ENCODE measurements at regions not wholly inside any gene's neighbourhood (a gene's known extent, or its start where the extent isn't known, plus 50 kb on each side); places are given as distances from the start of the nearest gene placed in this dataset.
"Not testable (repeated sequence)": the region's sequence is repeated elsewhere in the genome, so short reads cannot be mapped to it uniquely, and the experiment has no call there.

GRCh38 chr12:131230340-131231031 lies 276.8 kb downstream of the ADGRD1 start:
- Histone ChIP-seq H3K9me3 (ENCODE audit: control insufficient read depth in 2 of 2, low read length in 2 of 2) (peaks cover 0 to 5% of the 10 kb centered on the region in 2 donors), H3K27me3 (ENCODE audit: control insufficient read depth in 1 of 2, insufficient read depth in 2 of 2, low read length in 2 of 2) (peaks cover 0 to 2% of the 10 kb centered on the region in 2 donors), H3K9ac (ENCODE audit: low read length in 2 of 2) (no peak overlapping the region), H3K36me3 (ENCODE audit: control insufficient read depth in 2 of 2, insufficient read depth in 2 of 2, low read length in 2 of 2) (no peaks in the 10 kb centered on the region), H3K27ac (ENCODE audit: low read length) (no peak overlapping the region), H3K4me1 (ENCODE audit: control insufficient read depth, insufficient read depth, low read length) (no peaks in the 10 kb centered on the region), H3K4me3 (ENCODE audit: low read length in 2 of 2) (no peak overlapping the region)

DNA sequence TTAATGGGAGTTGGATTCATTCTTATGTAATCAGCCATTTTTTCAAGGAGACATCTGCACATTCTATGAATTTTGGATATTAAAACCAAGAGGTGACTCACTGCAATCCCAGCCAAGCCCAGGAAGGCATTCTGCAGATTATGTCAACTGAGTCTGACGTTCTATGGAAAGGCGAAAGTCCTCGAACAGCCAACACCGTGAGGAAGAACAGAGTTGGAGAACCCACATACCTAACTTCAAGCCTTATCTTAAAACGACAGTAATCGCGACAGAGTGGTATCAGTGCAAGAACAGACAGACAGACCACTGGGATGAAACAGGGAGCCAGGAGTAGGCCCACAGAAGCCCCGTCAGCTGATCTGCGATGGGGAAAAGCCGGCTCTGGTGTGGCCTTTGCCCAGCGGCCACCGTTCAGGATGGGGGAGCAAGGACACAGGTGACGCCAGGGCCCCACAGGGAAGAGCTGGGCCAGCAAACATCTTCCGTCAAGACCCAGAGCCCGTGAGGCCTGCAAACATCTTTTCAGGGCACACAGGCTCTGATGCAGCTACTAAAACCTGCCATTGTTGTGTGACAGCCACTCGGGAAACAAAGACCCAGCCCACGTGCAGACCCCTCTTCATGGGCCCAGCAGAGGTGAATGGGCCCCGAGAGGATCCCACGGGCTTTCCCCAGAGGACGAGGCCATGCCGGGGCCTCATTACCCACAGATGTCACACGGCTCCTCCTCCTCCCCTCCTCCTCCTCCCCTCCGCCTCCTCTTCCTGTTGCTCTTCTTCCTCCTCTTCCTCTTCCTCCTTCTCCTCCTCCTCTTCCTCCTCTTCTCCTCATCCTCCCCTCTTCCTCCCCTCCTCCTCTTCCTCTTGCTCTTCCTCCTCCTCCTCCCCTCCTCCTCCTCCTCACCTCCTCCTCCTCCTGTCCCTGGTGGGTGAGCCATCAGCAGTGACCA lies 277.6 kb downstream of the ADGRD1 start:
- Histone ChIP-seq H3K27me3 (ENCODE audit: control insufficient read depth in 1 of 2, insufficient read depth in 2 of 2, low read length in 2 of 2) (peaks cover 0 to 4% of the 10 kb centered on the region in 2 donors), H3K27ac (ENCODE audit: low read length) (no peak overlapping the region)

GRCh38 chr12:131232036-131232435 lies 278.3 kb downstream of the ADGRD1 start:
- Histone ChIP-seq H3K4me3 (ENCODE audit: low read length in 2 of 2) (no peak overlapping the region), H3K9me3 (ENCODE audit: control insufficient read depth in 2 of 2, low read length in 2 of 2) (peaks cover 0 to 5% of the 10 kb centered on the region in 2 donors), H3K4me1 (ENCODE audit: control insufficient read depth, insufficient read depth, low read length) (no peaks in the 10 kb centered on the region), H3K36me3 (ENCODE audit: control insufficient read depth in 2 of 2, insufficient read depth in 2 of 2, low read length in 2 of 2) (no peaks in the 10 kb centered on the region), H3K9ac (ENCODE audit: low read length in 2 of 2) (no peak overlapping the region), H3K27ac (ENCODE audit: low read length) (no peak overlapping the region), H3K27me3 (ENCODE audit: control insufficient read depth in 1 of 2, insufficient read depth in 2 of 2, low read length in 2 of 2) (peaks cover 0 to 4% of the 10 kb centered on the region in 2 donors)

More for the DNA sequence above, 277.6 kb downstream of the ADGRD1 start:
- Histone ChIP-seq H3K9ac (ENCODE audit: low read length in 2 of 2) (no peak overlapping the region), H3K36me3 (ENCODE audit: control insufficient read depth in 2 of 2, insufficient read depth in 2 of 2, low read length in 2 of 2) (no peaks in the 10 kb centered on the region), H3K4me1 (ENCODE audit: control insufficient read depth, insufficient read depth, low read length) (no peaks in the 10 kb centered on the region), H3K9me3 (ENCODE audit: control insufficient read depth in 2 of 2, low read length in 2 of 2) (peaks cover 0 to 5% of the 10 kb centered on the region in 2 donors), H3K4me3 (ENCODE audit: low read length in 2 of 2) (no peak overlapping the region)

- H3K4me1 ChIP-seq (ENCODE audit: control insufficient read depth, insufficient read depth, low read length); H3K27ac ChIP-seq (ENCODE audit: low read length); H3K9ac ChIP-seq (ENCODE audit: low read length in 2 of 2); H3K4me3 ChIP-seq (ENCODE audit: low read length in 2 of 2); H3K36me3 ChIP-seq (ENCODE audit: control insufficient read depth in 2 of 2, insufficient read depth in 2 of 2, low read length in 2 of 2); H3K9me3 ChIP-seq (ENCODE audit: control insufficient read depth in 2 of 2, low read length in 2 of 2); H3K27me3 ChIP-seq (ENCODE audit: control insufficient read depth in 1 of 2, insufficient read depth in 2 of 2, low read length in 2 of 2): not testable (repeated sequence)
Observed at GRCh38 chr12:131232872-131233271, 279.2 kb downstream of the ADGRD1 start.

DNA sequence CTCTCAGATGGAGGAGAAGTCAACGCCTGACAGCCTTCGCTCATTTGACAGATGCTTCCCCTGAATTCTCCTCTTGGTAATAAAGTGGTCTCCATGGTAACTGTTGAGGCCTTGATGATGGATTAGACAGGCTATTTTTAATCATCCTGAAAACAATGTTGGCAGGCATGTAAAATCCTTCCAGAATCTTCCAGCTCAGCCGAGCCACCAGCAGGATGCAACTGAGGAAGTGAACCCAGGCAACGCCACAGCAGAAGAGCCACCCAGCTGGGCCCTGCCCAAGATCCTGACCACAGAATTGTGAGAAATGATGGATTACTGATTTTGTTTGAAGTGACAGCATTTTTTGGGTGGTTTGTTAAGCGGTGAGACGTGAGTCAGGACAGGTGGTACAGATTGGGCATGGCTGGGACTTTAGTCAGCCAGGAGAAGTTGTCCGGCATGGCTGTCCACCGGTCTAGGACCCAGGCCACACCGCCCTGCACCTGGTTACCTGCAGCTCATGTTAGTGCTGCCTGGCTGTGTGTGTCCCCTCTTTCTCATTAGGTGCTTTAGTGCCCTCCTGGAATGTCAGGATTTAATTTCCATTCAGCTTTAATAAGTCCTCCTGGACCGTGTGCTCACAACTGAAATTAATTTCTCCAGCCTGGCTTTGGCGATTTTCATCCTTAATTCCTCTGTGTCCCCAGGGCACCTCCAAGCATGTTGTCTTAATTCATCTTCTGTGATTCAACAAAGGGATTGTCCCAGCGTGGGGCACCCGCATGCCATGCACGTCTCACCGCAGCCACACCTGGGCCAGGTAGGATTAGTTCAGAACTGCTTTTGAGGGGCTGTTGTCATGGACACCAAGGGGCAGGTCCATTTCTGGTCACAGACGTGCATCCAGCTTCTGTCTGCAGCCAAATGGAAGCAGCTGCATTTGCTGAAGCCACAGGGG lies 280.4 kb downstream of the ADGRD1 start:
- H3K4me3 ChIP-seq (ENCODE audit: low read length in 2 of 2); H3K9me3 ChIP-seq (ENCODE audit: control insufficient read depth in 2 of 2, low read length in 2 of 2); H3K4me1 ChIP-seq (ENCODE audit: control insufficient read depth, insufficient read depth, low read length); H3K27me3 ChIP-seq (ENCODE audit: control insufficient read depth in 1 of 2, insufficient read depth in 2 of 2, low read length in 2 of 2); H3K36me3 ChIP-seq (ENCODE audit: control insufficient read depth in 2 of 2, insufficient read depth in 2 of 2, low read length in 2 of 2); H3K9ac ChIP-seq (ENCODE audit: low read length in 2 of 2); H3K27ac ChIP-seq (ENCODE audit: low read length): not testable (repeated sequence)

DNA sequence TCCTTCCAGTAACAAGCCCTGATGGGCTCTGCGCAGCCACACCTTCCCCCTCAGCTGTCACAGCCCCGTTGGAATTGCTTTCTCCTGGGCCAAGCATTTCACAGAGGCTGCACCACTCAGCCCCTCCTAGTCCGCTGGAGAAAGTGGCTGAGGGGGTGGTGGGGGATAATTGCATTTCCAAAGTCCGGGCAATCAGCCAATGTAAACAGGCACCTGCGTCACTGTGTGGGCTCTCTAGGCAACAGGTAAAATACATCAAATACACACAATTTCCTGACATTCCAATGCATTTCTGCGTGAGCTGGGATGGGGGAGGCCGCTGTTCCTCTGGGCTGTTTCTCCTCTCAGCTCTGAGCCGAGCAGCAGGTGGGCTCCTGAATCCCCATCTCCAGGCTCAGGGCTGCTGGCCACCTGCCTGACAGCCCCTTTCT lies 281.1 kb downstream of the ADGRD1 start:
- not testable (repeated sequence) for H3K9ac ChIP-seq (ENCODE audit: low read length in 2 of 2); H3K27ac ChIP-seq (ENCODE audit: low read length); H3K4me1 ChIP-seq (ENCODE audit: control insufficient read depth, insufficient read depth, low read length); H3K9me3 ChIP-seq (ENCODE audit: control insufficient read depth in 2 of 2, low read length in 2 of 2); H3K36me3 ChIP-seq (ENCODE audit: control insufficient read depth in 2 of 2, insufficient read depth in 2 of 2, low read length in 2 of 2); H3K4me3 ChIP-seq (ENCODE audit: low read length in 2 of 2); H3K27me3 ChIP-seq (ENCODE audit: control insufficient read depth in 1 of 2, insufficient read depth in 2 of 2, low read length in 2 of 2)

DNA sequence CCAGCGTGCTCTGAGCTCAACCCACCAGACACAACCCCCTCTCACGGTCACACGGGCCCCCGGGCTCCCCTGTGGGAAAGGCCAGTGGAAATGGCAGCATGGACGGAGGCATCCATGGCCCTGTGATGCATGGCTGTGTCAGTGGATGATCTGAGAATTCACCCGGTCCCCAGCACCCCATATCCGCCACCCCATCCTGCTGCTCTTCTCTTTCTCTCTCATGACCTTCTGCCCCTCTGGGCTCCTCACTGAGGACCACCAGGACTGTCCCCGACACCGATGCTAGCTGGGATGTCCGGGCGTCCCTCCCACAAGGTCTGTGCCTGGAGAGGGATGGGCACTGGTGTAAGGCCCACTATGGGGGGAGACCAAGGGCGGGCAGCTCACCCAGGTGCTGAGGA lies 282.2 kb downstream of the ADGRD1 start:
- no peak overlapping the region for H3K27ac ChIP-seq (ENCODE audit: low read length)
- peaks cover 0 to 2% of the 10 kb centered on the region in 2 donors for H3K27me3 ChIP-seq (ENCODE audit: control insufficient read depth in 1 of 2, insufficient read depth in 2 of 2, low read length in 2 of 2)
- H3K4me3 ChIP-seq (ENCODE audit: low read length in 2 of 2): no peak overlapping the region
- H3K9ac ChIP-seq (ENCODE audit: low read length in 2 of 2): no peak overlapping the region
- no peaks in the 10 kb centered on the region for H3K4me1 ChIP-seq (ENCODE audit: control insufficient read depth, insufficient read depth, low read length)
- H3K9me3 ChIP-seq (ENCODE audit: control insufficient read depth in 2 of 2, low read length in 2 of 2): peaks cover 0 to 5% of the 10 kb centered on the region in 2 donors
- no peaks in the 10 kb centered on the region for H3K36me3 ChIP-seq (ENCODE audit: control insufficient read depth in 2 of 2, insufficient read depth in 2 of 2, low read length in 2 of 2)

- Histone ChIP-seq H3K4me1 (ENCODE audit: control insufficient read depth, insufficient read depth, low read length) (no peaks in the 10 kb centered on the region), H3K9me3 (ENCODE audit: control insufficient read depth in 2 of 2, low read length in 2 of 2) (no peaks in the 10 kb centered on the region), H3K4me3 (ENCODE audit: low read length in 2 of 2) (no peak overlapping the region), H3K27ac (ENCODE audit: low read length) (no peak overlapping the region), H3K9ac (ENCODE audit: low read length in 2 of 2) (no peak overlapping the region), H3K36me3 (ENCODE audit: control insufficient read depth in 2 of 2, insufficient read depth in 2 of 2, low read length in 2 of 2) (no peaks in the 10 kb centered on the region), H3K27me3 (ENCODE audit: control insufficient read depth in 1 of 2, insufficient read depth in 2 of 2, low read length in 2 of 2) (peaks cover 0 to 2% of the 10 kb centered on the region in 2 donors)
Observed at GRCh38 chr12:131239384-131240094, 285.8 kb downstream of the ADGRD1 start.

- Histone ChIP-seq H3K36me3 (ENCODE audit: control insufficient read depth in 2 of 2, insufficient read depth in 2 of 2, low read length in 2 of 2) (no peaks in the 10 kb centered on the region), H3K27ac (ENCODE audit: low read length) (no peak overlapping the region), H3K9ac (ENCODE audit: low read length in 2 of 2) (no peak overlapping the region), H3K27me3 (ENCODE audit: control insufficient read depth in 1 of 2, insufficient read depth in 2 of 2, low read length in 2 of 2) (peaks cover 0 to 4% of the 10 kb centered on the region in 2 donors), H3K4me3 (ENCODE audit: low read length in 2 of 2) (no peak overlapping the region), H3K9me3 (ENCODE audit: control insufficient read depth in 2 of 2, low read length in 2 of 2) (no peaks in the 10 kb centered on the region), H3K4me1 (ENCODE audit: control insufficient read depth, insufficient read depth, low read length) (no peaks in the 10 kb centered on the region)
Observed at GRCh38 chr12:131241517-131241916, 287.8 kb downstream of the ADGRD1 start.

Data from stomach smooth muscle (tissue), 2 donors.